Endodermal cell (in vitro differentiated cells): ENCODE measurements at regions not wholly inside any gene's neighbourhood (a gene's known extent, or its start where the extent isn't known, plus 50 kb on each side); places are given as distances from the start of the nearest gene placed in this dataset.

Experiments
- DNase-seq: peaks from one replicate; pipeline ENCODE4 v3.0.0-alpha.2; 2017
- H3K27ac ChIP-seq: 2 replicates; pipeline ENCODE4 v1.5.1; 2013; ENCODE audit warnings: mild to moderate bottlenecking, low read depth, low read length, moderate library complexity
- H3K27me3 ChIP-seq: 2 replicates; pipeline ENCODE4 v1.6.1; 2013; ENCODE audit warnings: mild to moderate bottlenecking, low read length, moderate library complexity; ENCODE audit not compliant: insufficient read depth, control insufficient read depth, poor library complexity, severe bottlenecking
- H3K36me3 ChIP-seq: 2 replicates; pipeline ENCODE4 v1.7.0; 2013; ENCODE audit warnings: mild to moderate bottlenecking, low read length, moderate library complexity; ENCODE audit not compliant: control insufficient read depth, insufficient read depth
- H3K4me1 ChIP-seq: one replicate; pipeline ENCODE4 v1.7.0; 2013; ENCODE audit warnings: low read length; ENCODE audit not compliant: control insufficient read depth, insufficient read depth
- H3K4me3 ChIP-seq: 2 replicates; pipeline ENCODE4 v1.5.1; 2013; ENCODE audit warnings: mild to moderate bottlenecking, low read length, moderate library complexity
- H3K9ac ChIP-seq: 2 replicates; pipeline ENCODE4 v1.6.1; 2013; ENCODE audit warnings: mild to moderate bottlenecking, low read length, moderate library complexity; ENCODE audit not compliant: poor library complexity, severe bottlenecking; ENCODE audit errors: extremely low read depth
- H3K9me3 ChIP-seq: 2 replicates; pipeline ENCODE4 v1.6.1; 2013; ENCODE audit warnings: mild to moderate bottlenecking, low read length, moderate library complexity; ENCODE audit not compliant: control insufficient read depth
- H3K27ac Mint-ChIP-seq: 2 replicates; pipeline ENCODE4 v1.8.0; 2020; ENCODE audit warnings: mixed read lengths
- H3K27me3 Mint-ChIP-seq: 2 replicates; pipeline ENCODE4 v1.8.0; 2021; ENCODE audit warnings: mild to moderate bottlenecking, mixed read lengths; ENCODE audit not compliant: insufficient read depth
- H3K36me3 Mint-ChIP-seq: 2 replicates; pipeline ENCODE4 v1.8.0; 2020; ENCODE audit warnings: low read depth, mixed read lengths
- H3K4me1 Mint-ChIP-seq: 2 replicates; pipeline ENCODE4 v1.8.0; 2020; ENCODE audit warnings: mixed read lengths
- H3K4me3 Mint-ChIP-seq: 2 replicates; pipeline ENCODE4 v1.8.0; 2020; ENCODE audit warnings: mild to moderate bottlenecking, moderate library complexity, mixed read lengths
- H3K9me3 Mint-ChIP-seq: 2 replicates; pipeline ENCODE4 v1.8.0; 2020; ENCODE audit warnings: mild to moderate bottlenecking, mixed read lengths
- CTCF ChIP-seq: fragments of 200-600 bp; sonication (generic); conservative IDR thresholded peaks from 2 replicates; pipeline ENCODE4 v1.5.0; 2021; ENCODE audit warnings: antibody characterized with exemption, mild to moderate bottlenecking
- WGBS, 2 experiments: methylation state at CpG; one replicate each; pipeline versions ENCODE4 v1.1.5 to v1.1.7; 2013; ENCODE audit warnings: missing lambda C conversion rate in 2 of 2, mixed read lengths in 1 of 2; ENCODE audit not compliant: insufficient coverage in 1 of 2, insufficient read length in 1 of 2; 5-methylcytosine and 5-hydroxymethylcytosine counted together

DNA sequence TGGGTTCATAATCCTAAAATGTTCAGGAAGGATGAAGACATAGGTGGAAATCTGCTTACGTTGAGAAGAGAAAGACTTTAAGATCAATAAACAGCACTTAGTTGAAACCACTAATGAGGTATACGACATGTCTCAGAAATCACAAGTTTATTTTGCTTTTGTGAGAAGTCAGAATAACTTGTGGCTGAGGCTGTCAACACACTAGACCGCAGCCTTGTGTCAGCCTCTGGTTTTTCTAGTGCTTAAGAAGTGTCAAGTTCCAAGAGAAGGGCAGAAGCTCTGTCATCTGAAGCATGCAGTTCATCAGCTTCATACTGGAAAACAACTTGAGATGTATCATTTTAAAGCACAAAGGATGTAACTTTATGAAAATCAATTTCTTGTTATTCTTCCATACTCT, 420.9 kb downstream of the METTL15 start:
- peaks cover 49% of the 10 kb centered on the region for H3K27me3 Mint-ChIP-seq
- H3K27ac Mint-ChIP-seq, result no peak overlapping the region
- Histone ChIP-seq H3K27ac (no peak overlapping the region), H3K4me1 (no peaks in the 10 kb centered on the region), H3K36me3 (no peaks in the 10 kb centered on the region), H3K27me3 (peaks cover 56% of the 10 kb centered on the region), H3K4me3 (no peak overlapping the region), H3K9ac (no peak overlapping the region), H3K9me3 (peaks cover 28% of the 10 kb centered on the region)
- no peak for TF ChIP-seq CTCF
- peaks cover 4% of the 10 kb centered on the region for H3K36me3 Mint-ChIP-seq
- H3K9me3 Mint-ChIP-seq, result peaks cover 28% of the 10 kb centered on the region
- H3K4me3 Mint-ChIP-seq, result no peak overlapping the region
- H3K4me1 Mint-ChIP-seq, result no peaks in the 10 kb centered on the region
- DNase-seq, result no peak
- 93 to 96% methylated on average over 3 of the region's 3 CpGs for WGBS, 2 experiments

GRCh38 chr11:28528217-28528616, 420.0 kb downstream of the METTL15 start:
- Mint-ChIP-seq H3K27me3 (peaks cover 47% of the 10 kb centered on the region), H3K4me3 (no peak overlapping the region), H3K9me3 (peaks cover 33% of the 10 kb centered on the region), H3K36me3 (peaks cover 4% of the 10 kb centered on the region), H3K27ac (no peak overlapping the region), H3K4me1 (no peaks in the 10 kb centered on the region)
- WGBS, 2 experiments, result 94 to 100% methylated on average over 1 to 4 of the region's 4 CpGs
- DNase-seq, result no peak
- no peak for TF ChIP-seq CTCF
- Histone ChIP-seq H3K27me3 (peaks cover 51% of the 10 kb centered on the region), H3K4me3 (no peak overlapping the region), H3K4me1 (no peaks in the 10 kb centered on the region), H3K9me3 (peaks cover 28% of the 10 kb centered on the region), H3K27ac (no peak overlapping the region), H3K36me3 (no peaks in the 10 kb centered on the region), H3K9ac (no peak overlapping the region)

DNA sequence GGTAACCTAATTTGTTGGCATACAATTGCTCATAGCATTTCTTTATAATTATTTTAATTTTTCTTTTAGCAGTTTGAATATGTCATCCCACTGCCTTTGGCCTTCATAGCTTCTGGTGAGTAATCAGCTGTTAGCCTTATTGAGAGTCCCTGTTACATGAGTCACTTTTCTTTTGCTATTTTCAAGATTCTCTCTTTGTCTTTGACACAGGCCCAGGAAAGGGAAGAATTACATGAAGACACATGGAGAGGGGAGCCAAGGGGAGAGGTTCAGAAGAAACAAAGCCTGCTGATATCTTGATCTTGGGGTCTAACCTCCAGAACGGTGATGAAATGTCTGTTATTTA, 418.2 kb downstream of the METTL15 start:
- H3K27ac ChIP-seq, result no peak overlapping the region
- Mint-ChIP-seq H3K36me3 (peaks cover 4% of the 10 kb centered on the region), H3K4me3 (no peak overlapping the region), H3K27ac (no peak overlapping the region), H3K27me3 (peaks cover 46% of the 10 kb centered on the region), H3K9me3 (peaks cover 34% of the 10 kb centered on the region), H3K4me1 (no peaks in the 10 kb centered on the region)
- TF ChIP-seq CTCF, result no peak
- no peaks in the 10 kb centered on the region for H3K4me1 ChIP-seq
- no peak for DNase-seq
- H3K27me3 ChIP-seq, result peaks cover 34% of the 10 kb centered on the region
- 97 to 100% methylated on average over 1 of the region's 1 CpG for WGBS, 2 experiments
- H3K36me3 ChIP-seq, result no peaks in the 10 kb centered on the region
- no peak overlapping the region for H3K9ac ChIP-seq
- peak overlapping the region; percentile 44 for H3K4me3 ChIP-seq
- peaks cover 28% of the 10 kb centered on the region for H3K9me3 ChIP-seq
